ENCODE measurements at regions not wholly inside any gene's neighbourhood (a gene's known extent, or its start where the extent isn't known, plus 50 kb on each side); places are given as distances from the start of the nearest gene placed in this dataset.

DNA sequence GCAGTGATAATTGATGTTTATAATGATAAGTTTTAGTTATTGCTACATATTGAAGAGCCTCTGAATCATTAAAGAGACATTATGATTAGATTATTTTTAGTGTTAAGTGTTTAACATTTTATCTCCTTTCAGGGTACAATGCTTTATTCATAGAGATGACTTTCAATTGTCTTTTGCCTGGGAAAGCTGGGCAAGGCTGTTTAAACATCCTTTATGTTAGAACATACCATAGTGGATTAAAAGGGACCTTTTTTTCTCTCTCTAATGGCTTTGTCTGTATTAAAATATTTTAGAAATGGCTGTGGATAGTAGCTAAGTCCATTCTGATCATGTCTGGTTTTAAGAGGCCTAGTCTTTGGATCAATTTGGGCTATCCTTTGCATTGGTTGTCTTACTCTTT lies 427.5 kb upstream of the MIS18BP1 start:
- no peak for TF ChIP-seq POLR2A (IDR thresholded peaks at IDR 0.05; ENCODE audit: low read length)
- no peak for TF ChIP-seq GATA1 (IDR thresholded peaks at IDR 0.05; ENCODE audit: low read depth, low read length)

Data from erythroblast (primary cell).